ENCODE measurements at regions not wholly inside any gene's neighbourhood (a gene's known extent, or its start where the extent isn't known, plus 50 kb on each side); places are given as distances from the start of the nearest gene placed in this dataset.
"Not testable (repeated sequence)": the region's sequence is repeated elsewhere in the genome, so short reads cannot be mapped to it uniquely, and the experiment has no call there.

DNA sequence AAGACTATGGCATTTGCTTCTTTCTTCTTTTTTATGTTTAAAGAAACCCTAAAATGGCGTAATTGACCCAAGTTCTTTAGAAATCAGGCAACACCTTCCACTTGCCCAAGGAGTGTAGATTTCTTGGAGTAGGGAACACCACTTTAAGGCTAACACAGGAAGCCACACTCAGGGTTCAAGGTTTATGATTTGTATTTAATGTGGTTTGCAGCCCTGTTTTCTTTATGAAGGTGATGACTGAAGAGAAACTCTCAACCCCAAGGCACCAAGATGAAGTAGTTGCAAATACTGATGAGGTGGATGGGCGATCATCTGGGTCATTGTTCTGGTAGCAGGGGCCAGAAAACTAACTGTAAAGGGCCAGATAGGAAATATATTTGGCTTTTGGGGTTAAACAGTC lies 101.1 kb downstream of the DLEU7 start:
- Histone ChIP-seq H3K4me3 (no peak overlapping the region), H3K36me3 (no peaks in the 10 kb centered on the region), H3K27me3 (no peaks in the 10 kb centered on the region), H3K9me3 (no peaks in the 10 kb centered on the region), H3K4me1 (no peaks in the 10 kb centered on the region), H3K27ac (no peak overlapping the region)
- TF ChIP-seq POLR2AphosphoS5 (IDR thresholded peaks at IDR 0.05; ENCODE audit: insufficient read depth in 1 of 2, low read depth in 1 of 2), result no peak
- no peak for TF ChIP-seq POLR2A (IDR thresholded peaks at IDR 0.05)
- TF ChIP-seq, protein P1, sequence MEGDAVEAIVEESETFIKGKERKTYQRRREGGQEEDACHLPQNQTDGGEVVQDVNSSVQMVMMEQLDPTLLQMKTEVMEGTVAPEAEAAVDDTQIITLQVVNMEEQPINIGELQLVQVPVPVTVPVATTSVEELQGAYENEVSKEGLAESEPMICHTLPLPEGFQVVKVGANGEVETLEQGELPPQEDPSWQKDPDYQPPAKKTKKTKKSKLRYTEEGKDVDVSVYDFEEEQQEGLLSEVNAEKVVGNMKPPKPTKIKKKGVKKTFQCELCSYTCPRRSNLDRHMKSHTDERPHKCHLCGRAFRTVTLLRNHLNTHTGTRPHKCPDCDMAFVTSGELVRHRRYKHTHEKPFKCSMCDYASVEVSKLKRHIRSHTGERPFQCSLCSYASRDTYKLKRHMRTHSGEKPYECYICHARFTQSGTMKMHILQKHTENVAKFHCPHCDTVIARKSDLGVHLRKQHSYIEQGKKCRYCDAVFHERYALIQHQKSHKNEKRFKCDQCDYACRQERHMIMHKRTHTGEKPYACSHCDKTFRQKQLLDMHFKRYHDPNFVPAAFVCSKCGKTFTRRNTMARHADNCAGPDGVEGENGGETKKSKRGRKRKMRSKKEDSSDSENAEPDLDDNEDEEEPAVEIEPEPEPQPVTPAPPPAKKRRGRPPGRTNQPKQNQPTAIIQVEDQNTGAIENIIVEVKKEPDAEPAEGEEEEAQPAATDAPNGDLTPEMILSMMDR (IDR thresholded peaks at IDR 0.05), result no peak
- intact Hi-C loops (cut with DNase I), result no loop called here
- no peak for DNase-seq (ENCODE audit: extremely low spot score in 2 of 2)

DNA sequence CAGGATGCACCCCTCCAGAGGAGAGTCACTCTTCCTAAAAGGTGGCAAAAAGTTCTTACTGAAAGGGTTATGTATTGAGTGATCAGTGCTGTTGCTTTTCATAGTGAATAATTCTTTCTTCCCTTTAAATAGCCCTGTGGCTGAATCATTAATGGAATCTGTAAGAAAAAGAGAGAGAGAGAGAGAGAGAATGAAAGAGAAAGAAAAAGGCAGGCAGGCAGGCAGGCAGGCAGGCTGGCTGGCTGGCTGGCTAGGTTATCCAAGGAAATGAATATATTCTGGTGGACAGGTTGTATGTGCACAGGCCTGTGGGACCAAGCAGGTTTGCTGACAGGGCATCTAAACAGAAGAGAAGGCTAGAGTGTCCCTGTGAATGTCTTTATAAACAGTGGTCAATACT lies 100.5 kb downstream of the DLEU7 start:
- no peak overlapping the region for H3K4me3 ChIP-seq

DNA sequence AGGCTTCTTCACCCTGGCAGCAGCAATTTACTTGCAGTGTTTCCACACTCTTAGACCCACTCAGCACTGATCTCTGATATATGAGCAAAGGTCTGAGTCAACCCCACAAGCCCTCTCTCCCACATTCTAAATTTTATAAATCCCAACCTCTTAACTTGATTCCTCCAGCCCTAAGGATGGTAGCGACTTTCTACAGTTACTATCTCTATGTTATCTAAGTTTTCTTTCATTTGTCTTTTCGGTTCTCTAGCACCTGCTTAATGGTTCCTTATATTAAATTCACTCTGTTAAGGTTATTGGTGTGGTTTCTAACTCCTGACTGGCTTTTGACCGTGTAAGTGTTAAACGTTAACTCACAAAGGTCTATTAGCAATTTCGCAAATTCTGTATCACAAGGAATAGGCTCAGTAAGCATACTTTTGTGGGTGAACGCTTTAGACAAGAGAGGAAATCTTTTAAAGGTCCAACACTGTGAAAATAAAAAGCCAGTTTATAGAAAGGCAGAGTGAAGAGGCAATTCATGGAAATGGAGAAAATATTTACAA lies 99.3 kb downstream of the DLEU7 start:
- Histone ChIP-seq H3K27me3 (no peaks in the 10 kb centered on the region), H3K27ac (no peak overlapping the region), H3K4me1 (no peaks in the 10 kb centered on the region), H3K9me3 (no peaks in the 10 kb centered on the region), H3K4me3 (no peak overlapping the region), H3K36me3 (no peaks in the 10 kb centered on the region)
- intact Hi-C loops (cut with DNase I), result no loop called here
- no peak for TF ChIP-seq POLR2A (IDR thresholded peaks at IDR 0.05)
- TF ChIP-seq, protein P1 (IDR thresholded peaks at IDR 0.05), result no peak
- no peak for TF ChIP-seq POLR2AphosphoS5 (IDR thresholded peaks at IDR 0.05; ENCODE audit: insufficient read depth in 1 of 2, low read depth in 1 of 2)
- no peak for DNase-seq (ENCODE audit: extremely low spot score in 2 of 2)

More for the DNA sequence above, 100.5 kb downstream of the DLEU7 start:
- Histone ChIP-seq H3K4me1 (no peaks in the 10 kb centered on the region), H3K36me3 (no peaks in the 10 kb centered on the region), H3K27ac (no peak overlapping the region), H3K27me3 (no peaks in the 10 kb centered on the region), H3K9me3 (no peaks in the 10 kb centered on the region)
- intact Hi-C loops (cut with DNase I), result no loop called here
- TF ChIP-seq POLR2AphosphoS5 (IDR thresholded peaks at IDR 0.05; ENCODE audit: insufficient read depth in 1 of 2, low read depth in 1 of 2) (no peak), POLR2A (IDR thresholded peaks at IDR 0.05) (no peak)
- TF ChIP-seq, protein P1 (IDR thresholded peaks at IDR 0.05), result no peak
- DNase-seq (ENCODE audit: extremely low spot score in 2 of 2), result no peak

DNA sequence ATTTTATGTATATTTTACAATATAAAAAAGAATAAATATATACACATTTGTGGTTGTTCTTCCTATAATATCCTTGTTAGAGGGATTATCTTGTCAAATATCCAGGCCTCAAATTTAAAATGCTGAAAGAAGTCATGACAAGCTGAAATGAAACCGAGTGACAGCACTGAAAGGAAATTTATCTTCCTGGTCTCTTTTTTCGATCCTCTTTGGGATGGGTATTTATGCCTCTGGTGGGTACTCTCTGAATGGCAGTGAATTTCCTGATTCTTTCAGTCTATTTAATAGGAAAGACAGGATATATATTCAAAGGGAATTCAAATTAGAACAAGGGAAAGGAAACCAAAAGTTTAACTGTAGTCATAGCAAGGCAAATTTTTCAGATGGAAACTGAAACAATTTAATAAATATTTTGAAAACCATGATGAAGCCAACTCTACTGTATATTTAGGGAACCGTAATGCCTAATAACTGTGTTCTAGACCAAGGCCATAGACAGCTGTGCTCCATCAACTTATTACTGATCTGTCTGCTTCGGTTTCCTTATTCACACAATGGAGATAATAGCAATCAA lies 97.9 kb downstream of the DLEU7 start:
- Histone ChIP-seq H3K36me3 (no peaks in the 10 kb centered on the region), H3K9me3 (no peaks in the 10 kb centered on the region), H3K4me1 (no peaks in the 10 kb centered on the region), H3K27me3 (no peaks in the 10 kb centered on the region), H3K27ac (no peak overlapping the region), H3K4me3 (no peak overlapping the region)
- intact Hi-C loops (cut with DNase I), result no loop called here
- no peak for DNase-seq (ENCODE audit: extremely low spot score in 2 of 2)
- no peak for TF ChIP-seq POLR2AphosphoS5 (IDR thresholded peaks at IDR 0.05; ENCODE audit: insufficient read depth in 1 of 2, low read depth in 1 of 2)

DNA sequence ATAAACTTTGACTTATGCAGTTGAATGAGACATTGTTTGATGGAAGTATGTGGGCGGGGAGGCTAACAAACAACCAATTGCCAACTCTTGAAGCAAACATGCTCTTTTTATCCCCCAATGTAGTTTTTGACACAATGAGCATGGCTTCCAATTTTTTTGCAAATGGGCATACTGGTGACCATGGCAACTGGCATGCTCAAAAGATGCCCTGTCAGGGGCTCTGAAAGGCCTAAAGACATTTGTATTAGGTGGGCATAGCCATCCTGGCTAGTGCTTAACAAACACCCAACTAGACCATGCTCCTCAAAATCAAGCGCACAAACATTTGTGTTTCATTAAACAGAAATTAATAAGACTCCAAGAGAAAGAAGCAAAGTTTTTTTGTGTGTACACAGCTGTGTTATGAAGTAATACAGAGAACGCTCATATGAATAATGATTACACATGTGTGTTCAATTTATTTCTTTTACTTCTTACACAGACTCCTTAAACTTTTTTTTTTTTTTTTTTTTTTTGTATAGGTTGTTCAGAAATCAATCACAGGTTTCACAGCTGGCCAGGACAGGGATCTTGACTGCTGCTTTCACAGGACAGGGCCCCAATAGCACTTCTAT lies 95.6 kb downstream of the DLEU7 start:
- Histone ChIP-seq H3K4me1 (no peaks in the 10 kb centered on the region), H3K36me3 (no peaks in the 10 kb centered on the region), H3K27ac (no peak overlapping the region), H3K9me3 (no peaks in the 10 kb centered on the region), H3K4me3 (no peak overlapping the region), H3K27me3 (no peaks in the 10 kb centered on the region)
- intact Hi-C loops (cut with DNase I), result no loop called here
- TF ChIP-seq POLR2A (IDR thresholded peaks at IDR 0.05) (no peak), POLR2AphosphoS5 (IDR thresholded peaks at IDR 0.05; ENCODE audit: insufficient read depth in 1 of 2, low read depth in 1 of 2) (no peak)
- TF ChIP-seq, protein P1 (IDR thresholded peaks at IDR 0.05), result no peak
- no peak for DNase-seq (ENCODE audit: extremely low spot score in 2 of 2)

DNA sequence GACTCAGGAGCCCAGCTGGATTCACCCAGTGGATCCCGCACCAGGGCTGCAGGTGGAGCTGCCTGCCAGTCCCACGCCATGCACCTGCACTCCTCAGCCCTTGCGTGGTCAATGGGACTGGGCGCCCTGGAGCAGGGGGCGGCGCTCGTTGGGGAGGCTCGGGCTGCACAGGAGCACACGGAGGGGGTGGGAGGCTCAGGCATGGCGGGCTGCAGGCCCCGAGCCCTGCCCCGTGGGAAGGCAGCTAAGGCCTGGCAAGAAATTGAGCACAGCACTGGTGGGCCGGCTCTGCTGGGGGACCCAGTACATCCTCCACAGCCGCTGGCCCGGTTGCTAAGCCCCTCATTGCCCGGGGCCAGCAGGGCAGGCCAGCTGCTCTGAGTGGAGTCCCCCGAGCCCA lies 90.3 kb downstream of the DLEU7 start:
- intact Hi-C loops (cut with DNase I), result not testable (repeated sequence)

DNA sequence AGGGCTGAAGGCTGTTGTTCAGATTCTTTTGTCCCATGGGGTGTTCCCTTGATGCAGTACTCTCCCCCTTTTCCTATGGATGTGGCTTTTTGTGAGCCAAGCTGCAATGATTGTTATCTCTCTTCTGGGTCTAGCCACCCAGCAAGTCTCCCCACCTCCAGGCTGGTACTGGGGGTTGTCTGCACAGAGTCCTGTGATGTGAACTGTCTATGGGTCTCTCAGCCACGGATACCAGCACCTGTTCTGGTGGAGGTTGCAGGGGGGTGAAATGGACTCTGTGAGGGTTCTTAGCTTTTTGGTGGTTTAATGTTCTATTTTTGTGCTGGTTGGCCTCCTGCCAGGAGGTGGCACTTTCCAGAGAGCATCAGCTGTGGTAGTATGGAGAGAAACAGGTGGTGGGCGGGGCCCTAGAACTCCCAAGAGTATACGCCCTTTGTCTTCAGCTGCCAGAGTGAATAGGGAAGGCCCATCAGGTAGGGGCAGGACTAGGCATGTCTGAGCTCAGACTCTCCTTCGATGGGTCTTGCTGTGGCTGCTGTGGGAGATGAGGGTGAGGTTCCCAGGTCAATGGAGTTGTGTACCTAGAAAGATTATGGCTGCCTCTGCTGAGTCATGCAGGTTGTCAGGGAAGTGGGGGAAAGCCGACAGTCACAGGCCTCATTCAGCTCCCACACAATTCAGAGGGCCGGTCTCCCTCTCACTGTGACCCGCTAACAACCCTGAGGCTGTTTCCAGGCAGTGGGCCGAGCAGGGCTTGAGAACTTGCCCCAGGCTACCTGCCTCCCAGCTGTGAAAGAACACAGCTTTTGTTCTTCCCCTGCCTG lies 87.4 kb downstream of the DLEU7 start:
- H3K27me3 ChIP-seq; DNase-seq (ENCODE audit: extremely low spot score in 2 of 2); H3K4me1 ChIP-seq; H3K9me3 ChIP-seq; H3K4me3 ChIP-seq; H3K27ac ChIP-seq; intact Hi-C loops (cut with DNase I); H3K36me3 ChIP-seq: not testable (repeated sequence)

More for the DNA sequence above, 90.3 kb downstream of the DLEU7 start:
- H3K9me3 ChIP-seq; DNase-seq (ENCODE audit: extremely low spot score in 2 of 2); H3K4me3 ChIP-seq; H3K27ac ChIP-seq; H3K36me3 ChIP-seq; H3K4me1 ChIP-seq; H3K27me3 ChIP-seq: not testable (repeated sequence)

All from vagina (tissue), 2 donors.